Fibroblast of lung (primary cell): ENCODE measurements at regions not wholly inside any gene's neighbourhood (a gene's known extent, or its start where the extent isn't known, plus 50 kb on each side); places are given as distances from the start of the nearest gene placed in this dataset.

Source experiments
- DNase-seq, 2 donors: peaks; one replicate each; pipeline versions ENCODE4 v3.0.0 to v3.0.0-alpha.2; 2010; ENCODE audit warnings: low read depth in 2 of 2
- H2AFZ ChIP-seq: 2 replicates; pipeline ENCODE4 v1.5.1; 2012; ENCODE audit warnings: low read length, control low read depth, inconsistent platforms
- H3K27ac ChIP-seq: 2 replicates; pipeline ENCODE4 v1.5.1; 2011; ENCODE audit warnings: low read length, control low read depth; ENCODE audit not compliant: insufficient read depth
- H3K27me3 ChIP-seq: 2 replicates; pipeline ENCODE4 v1.5.1; 2011; ENCODE audit warnings: mild to moderate bottlenecking, low read length; ENCODE audit not compliant: control insufficient read depth, insufficient read depth
- H3K36me3 ChIP-seq: 2 replicates; pipeline ENCODE4 v1.5.1; 2011; ENCODE audit warnings: low read length; ENCODE audit not compliant: control insufficient read depth, insufficient read depth
- H3K4me1 ChIP-seq: 2 replicates; pipeline ENCODE4 v1.5.1; 2011; ENCODE audit warnings: low read length; ENCODE audit not compliant: control insufficient read depth, insufficient read depth; ENCODE audit errors: extremely low read depth
- H3K4me2 ChIP-seq: 2 replicates; pipeline ENCODE4 v1.5.1; 2011; ENCODE audit warnings: low read length, control low read depth; ENCODE audit not compliant: insufficient read depth; ENCODE audit errors: extremely low read depth
- H3K4me3 ChIP-seq, 4 experiments: fragments of 200-600 bp in 1 of 4; sonication (generic) in 1 of 4; replicated peaks in 1 of 4; 2 replicates each; pipeline ENCODE4 v1.5.1; 2011 to 2016; ENCODE audit warnings: low read length in 4 of 4, low read depth in 3 of 4, mild to moderate bottlenecking in 3 of 4, control low read depth in 2 of 4, inconsistent platforms in 1 of 4, mixed read lengths in 1 of 4; ENCODE audit not compliant: insufficient read depth in 1 of 4; ENCODE audit errors: control extremely low read depth in 1 of 4
- H3K79me2 ChIP-seq: 2 replicates; pipeline ENCODE4 v1.5.1; 2012; ENCODE audit warnings: mild to moderate bottlenecking, low read length, inconsistent platforms; ENCODE audit not compliant: control insufficient read depth, insufficient read depth
- H3K9ac ChIP-seq: 2 replicates; pipeline ENCODE4 v1.5.1; 2011; ENCODE audit warnings: mild to moderate bottlenecking, low read length, control low read depth; ENCODE audit not compliant: insufficient read depth
- H3K9me3 ChIP-seq: 2 replicates; pipeline ENCODE4 v1.5.1; 2012; ENCODE audit warnings: low read depth, low read length; ENCODE audit not compliant: control insufficient read depth, insufficient read depth
- H4K20me1 ChIP-seq: 2 replicates; pipeline ENCODE4 v1.5.1; 2011; ENCODE audit warnings: low read length; ENCODE audit not compliant: control insufficient read depth, insufficient read depth; ENCODE audit errors: extremely low read depth
- EZH2 ChIP-seq: IDR thresholded peaks from 2 replicates; pipeline ENCODE4 v1.5.1; 2012; ENCODE audit warnings: low read length, control low read depth, mild to moderate bottlenecking; ENCODE audit errors: missing control alignments
- TF ChIP-seq, protein P1 (sequence below), 2 donors: IDR thresholded peaks in 1 of 2; conservative IDR thresholded peaks in 1 of 2; 1 replicate in 1 of 2; 2 replicates in 1 of 2; pipeline ENCODE4 v1.5.1; 2011 to 2012; ENCODE audit warnings: low read length in 2 of 2, control low read depth in 1 of 2, inconsistent platforms in 1 of 2, low read depth in 1 of 2, mild to moderate bottlenecking in 1 of 2

DNA sequence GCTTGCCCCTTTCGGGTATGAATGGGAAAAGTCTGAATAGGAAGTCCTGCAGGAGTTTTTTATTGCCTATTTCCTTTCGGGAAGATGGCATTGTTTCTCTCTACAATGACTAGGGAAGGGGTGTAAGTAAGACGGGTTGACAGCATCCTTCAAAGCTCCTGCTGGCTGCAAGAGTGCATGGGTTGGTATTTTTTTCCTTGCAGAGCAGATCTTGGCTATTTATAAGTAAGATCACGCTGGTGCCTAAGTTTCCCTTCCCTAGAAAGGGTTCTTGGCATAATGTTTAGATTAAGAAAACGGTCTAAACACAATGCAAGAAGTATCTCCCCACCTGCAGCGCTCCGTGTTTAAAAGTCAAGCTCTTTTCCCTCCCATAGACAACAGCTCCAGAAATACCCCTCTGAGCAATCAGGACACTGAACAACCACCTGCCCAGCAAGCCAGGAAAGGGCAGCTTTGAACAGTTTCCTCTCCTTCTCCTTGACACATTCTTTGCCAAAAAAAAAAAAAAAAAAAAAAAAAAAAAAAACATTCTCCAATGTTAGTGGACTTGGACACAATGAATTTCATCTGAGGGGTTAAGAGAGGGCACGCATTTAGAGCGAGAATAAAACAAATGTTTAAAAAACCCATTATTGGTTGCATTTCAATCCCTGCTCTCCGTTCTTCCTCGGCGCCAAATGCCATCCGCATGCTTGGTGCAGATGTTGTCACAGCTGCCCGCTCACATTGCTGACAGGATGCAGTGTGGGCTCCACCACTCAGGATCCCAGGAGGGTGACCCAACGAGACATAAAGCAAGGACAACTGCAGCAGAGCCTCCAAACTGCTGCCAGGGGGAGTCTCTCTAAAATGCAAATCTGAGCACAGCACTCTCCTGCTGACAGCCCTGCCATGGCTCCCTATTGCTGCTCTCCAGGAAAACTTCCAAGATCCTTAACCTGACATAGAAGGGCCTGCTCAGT, 427.4 kb upstream of the MGMT start:
- Histone ChIP-seq H3K27ac (no peak overlapping the region), H3K27me3 (no peaks in the 10 kb centered on the region), H3K79me2 (no peaks in the 10 kb centered on the region), H3K9ac (no peak overlapping the region), H3K4me1 (no peaks in the 10 kb centered on the region), H3K36me3 (no peaks in the 10 kb centered on the region), H3K4me3 (no peak overlapping the region), H3K9me3 (no peaks in the 10 kb centered on the region), H3K4me2 (no peak overlapping the region), H4K20me1 (no peaks in the 10 kb centered on the region), H2AFZ (no peak overlapping the region)
- TF ChIP-seq, protein P1, sequence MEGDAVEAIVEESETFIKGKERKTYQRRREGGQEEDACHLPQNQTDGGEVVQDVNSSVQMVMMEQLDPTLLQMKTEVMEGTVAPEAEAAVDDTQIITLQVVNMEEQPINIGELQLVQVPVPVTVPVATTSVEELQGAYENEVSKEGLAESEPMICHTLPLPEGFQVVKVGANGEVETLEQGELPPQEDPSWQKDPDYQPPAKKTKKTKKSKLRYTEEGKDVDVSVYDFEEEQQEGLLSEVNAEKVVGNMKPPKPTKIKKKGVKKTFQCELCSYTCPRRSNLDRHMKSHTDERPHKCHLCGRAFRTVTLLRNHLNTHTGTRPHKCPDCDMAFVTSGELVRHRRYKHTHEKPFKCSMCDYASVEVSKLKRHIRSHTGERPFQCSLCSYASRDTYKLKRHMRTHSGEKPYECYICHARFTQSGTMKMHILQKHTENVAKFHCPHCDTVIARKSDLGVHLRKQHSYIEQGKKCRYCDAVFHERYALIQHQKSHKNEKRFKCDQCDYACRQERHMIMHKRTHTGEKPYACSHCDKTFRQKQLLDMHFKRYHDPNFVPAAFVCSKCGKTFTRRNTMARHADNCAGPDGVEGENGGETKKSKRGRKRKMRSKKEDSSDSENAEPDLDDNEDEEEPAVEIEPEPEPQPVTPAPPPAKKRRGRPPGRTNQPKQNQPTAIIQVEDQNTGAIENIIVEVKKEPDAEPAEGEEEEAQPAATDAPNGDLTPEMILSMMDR (conservative IDR thresholded peaks at IDR 0.05 in 1 of 2, IDR thresholded peaks at IDR 0.05 in 1 of 2; ENCODE audit: low read depth in 1 of 2, low read length in 2 of 2), result no peak
- TF ChIP-seq EZH2, result no peak
- no peak for DNase-seq

DNA sequence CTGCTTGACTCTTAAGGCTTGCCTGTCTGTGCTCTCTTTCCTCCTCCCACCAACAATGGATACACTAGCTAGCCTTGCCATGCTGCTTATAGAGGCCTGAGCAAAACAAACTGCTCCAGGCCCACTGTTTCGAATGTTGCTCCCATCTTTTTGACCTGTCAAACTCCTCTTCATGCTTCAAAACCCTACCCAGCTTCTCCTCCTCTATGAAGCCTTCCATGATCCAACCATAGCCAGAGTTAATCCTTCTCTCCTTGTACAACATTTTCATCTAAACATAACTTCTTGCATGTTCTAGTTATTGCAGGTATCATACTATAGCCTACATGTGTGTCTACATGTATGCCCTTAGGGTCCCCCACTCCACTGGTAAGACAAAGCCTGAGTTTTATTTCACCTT, 426.7 kb upstream of the MGMT start:
- Histone ChIP-seq H3K36me3 (no peaks in the 10 kb centered on the region), H3K4me3 (no peak overlapping the region), H2AFZ (no peak overlapping the region), H3K27ac (no peak overlapping the region), H3K9me3 (no peaks in the 10 kb centered on the region), H4K20me1 (no peaks in the 10 kb centered on the region), H3K27me3 (no peaks in the 10 kb centered on the region), H3K4me2 (no peak overlapping the region), H3K79me2 (no peaks in the 10 kb centered on the region), H3K4me1 (no peaks in the 10 kb centered on the region), H3K9ac (no peak overlapping the region)
- no peak for DNase-seq
- TF ChIP-seq, protein P1 (conservative IDR thresholded peaks at IDR 0.05 in 1 of 2, IDR thresholded peaks at IDR 0.05 in 1 of 2; ENCODE audit: low read depth in 1 of 2, low read length in 2 of 2), result no peak
- no peak for TF ChIP-seq EZH2

DNA sequence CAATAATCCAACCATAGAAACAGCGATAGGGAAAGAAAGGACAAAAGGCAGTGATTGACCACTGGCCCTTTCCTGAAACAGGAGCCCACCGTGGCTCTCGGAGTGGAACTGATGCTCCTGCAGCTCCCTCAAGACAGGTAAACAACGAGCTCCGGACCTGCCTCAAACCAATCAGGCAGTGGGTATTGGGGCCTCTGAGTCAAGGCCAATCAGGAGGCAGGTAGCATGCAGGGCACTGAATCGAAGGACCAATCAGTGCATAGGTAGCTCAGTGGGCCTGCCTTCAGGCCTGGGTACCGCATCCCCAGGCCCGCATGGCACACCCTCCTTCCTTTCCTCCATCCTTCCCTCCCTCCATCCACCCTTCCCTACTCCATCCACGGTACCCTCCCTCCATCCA, 425.1 kb upstream of the MGMT start:
- Histone ChIP-seq H3K36me3 (no peaks in the 10 kb centered on the region), H3K27ac (no peak overlapping the region), H3K4me3 (no peak overlapping the region), H2AFZ (no peak overlapping the region), H3K4me2 (no peak overlapping the region), H3K9me3 (no peaks in the 10 kb centered on the region), H3K4me1 (no peaks in the 10 kb centered on the region), H4K20me1 (no peaks in the 10 kb centered on the region), H3K9ac (no peak overlapping the region), H3K79me2 (no peaks in the 10 kb centered on the region), H3K27me3 (no peaks in the 10 kb centered on the region)
- TF ChIP-seq, protein P1 (conservative IDR thresholded peaks at IDR 0.05 in 1 of 2, IDR thresholded peaks at IDR 0.05 in 1 of 2; ENCODE audit: low read depth in 1 of 2, low read length in 2 of 2), result no peak
- TF ChIP-seq EZH2, result no peak
- DNase-seq, result no peak
